HAP-1 (cell line): ENCODE measurements at regions not wholly inside any gene's neighbourhood (a gene's known extent, or its start where the extent isn't known, plus 50 kb on each side); places are given as distances from the start of the nearest gene placed in this dataset.

Experiments
- DNase-seq, 2 experiments: peaks; one replicate each; pipeline ENCODE4 v3.0.0-alpha.2; 2016 to 2020; ENCODE audit warnings: low spot score in 2 of 2
- H3K27me3 ChIP-seq: fragments of 250-450 bp; sonication (Bioruptor Pico); 2 replicates; pipeline ENCODE4 v1.5.1; 2020; ENCODE audit warnings: low read depth, mild to moderate bottlenecking, moderate library complexity
- H3K36me3 ChIP-seq: fragments of 250-450 bp; sonication (Bioruptor Pico); replicated peaks from 2 replicates; pipeline ENCODE4 v1.5.1; 2020; ENCODE audit warnings: mild to moderate bottlenecking
- H3K4me1 ChIP-seq: fragments of 250-450 bp; sonication (Bioruptor Pico); 2 replicates; pipeline ENCODE4 v1.5.1; 2020; ENCODE audit warnings: mild to moderate bottlenecking
- H3K4me3 ChIP-seq: fragments of 250-450 bp; sonication (Bioruptor Pico); 2 replicates; pipeline ENCODE4 v1.5.1; 2020; ENCODE audit warnings: mild to moderate bottlenecking, moderate library complexity
- H3K9me3 ChIP-seq: fragments of 250-450 bp; sonication (Bioruptor Pico); 2 replicates; pipeline ENCODE4 v1.5.1; 2020; ENCODE audit warnings: mild to moderate bottlenecking, moderate library complexity
- in situ Hi-C: fragments of 300-500 bp; cut with MboI; formaldehyde crosslinking; loops from 3 replicates; pipeline ENCODE4 v1.14.3; 2020; ENCODE audit warnings: low sequenced_read_pairs, inconsistent platforms, mixed read lengths

- no peak overlapping the region for H3K4me3 ChIP-seq
- H3K27me3 ChIP-seq, result no peaks in the 10 kb centered on the region
- H3K9me3 ChIP-seq, result no peaks in the 10 kb centered on the region
- in situ Hi-C loops, result no loop called here
- H3K36me3 ChIP-seq, result no peaks in the 10 kb centered on the region
- H3K4me1 ChIP-seq, result no peaks in the 10 kb centered on the region
- no peak for DNase-seq
These were observed 204.2 kb downstream of the DIPK2A start for GRCh38 chr3:144175644-144176425.

DNA sequence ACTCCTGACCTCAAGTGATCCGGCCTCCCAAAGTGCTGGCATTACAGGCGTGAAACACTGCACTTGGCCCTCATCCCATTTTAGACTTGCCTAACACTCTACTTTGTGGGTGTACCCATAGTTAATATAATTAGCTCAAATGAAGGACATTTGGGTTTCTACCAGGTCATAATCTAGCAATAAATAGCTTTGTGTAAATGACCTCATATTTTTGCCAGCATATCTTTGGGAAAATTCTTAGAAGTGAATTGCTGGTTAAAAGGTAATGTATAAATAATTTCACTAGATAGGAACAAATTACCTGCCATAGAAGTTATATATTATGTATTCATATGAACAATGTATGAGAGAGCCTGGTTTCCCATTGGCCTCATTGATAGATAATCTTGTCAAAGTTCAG, 206.0 kb downstream of the DIPK2A start:
- Histone ChIP-seq H3K27me3 (no peaks in the 10 kb centered on the region), H3K4me1 (no peaks in the 10 kb centered on the region), H3K9me3 (no peaks in the 10 kb centered on the region), H3K36me3 (no peaks in the 10 kb centered on the region), H3K4me3 (no peak overlapping the region)
- in situ Hi-C loops, result no loop called here
- no peak for DNase-seq

DNA sequence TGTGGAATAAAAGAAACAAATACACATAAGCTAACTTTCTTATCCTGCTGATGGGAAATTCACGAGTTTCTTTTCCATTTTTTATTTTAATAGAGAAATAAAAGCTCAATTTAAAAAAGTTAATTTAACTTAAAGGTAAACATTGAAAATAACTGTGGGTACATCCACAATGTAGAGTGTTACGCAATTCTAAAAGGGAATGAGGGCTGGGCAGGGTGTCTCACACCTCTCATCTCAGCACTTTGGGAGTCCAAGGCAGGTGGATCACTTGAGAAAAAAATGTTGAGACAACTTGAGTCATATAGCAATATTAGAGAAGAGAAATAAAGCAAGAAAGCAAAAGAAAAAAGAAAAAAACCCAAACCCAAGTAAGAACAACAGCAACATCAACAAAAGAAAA, 207.0 kb downstream of the DIPK2A start:
- no peaks in the 10 kb centered on the region for H3K9me3 ChIP-seq
- in situ Hi-C loops, result no loop called here
- no peak for DNase-seq
- H3K4me1 ChIP-seq, result no peaks in the 10 kb centered on the region
- H3K27me3 ChIP-seq, result no peaks in the 10 kb centered on the region
- H3K4me3 ChIP-seq, result no peak overlapping the region
- H3K36me3 ChIP-seq, result no peaks in the 10 kb centered on the region

DNA sequence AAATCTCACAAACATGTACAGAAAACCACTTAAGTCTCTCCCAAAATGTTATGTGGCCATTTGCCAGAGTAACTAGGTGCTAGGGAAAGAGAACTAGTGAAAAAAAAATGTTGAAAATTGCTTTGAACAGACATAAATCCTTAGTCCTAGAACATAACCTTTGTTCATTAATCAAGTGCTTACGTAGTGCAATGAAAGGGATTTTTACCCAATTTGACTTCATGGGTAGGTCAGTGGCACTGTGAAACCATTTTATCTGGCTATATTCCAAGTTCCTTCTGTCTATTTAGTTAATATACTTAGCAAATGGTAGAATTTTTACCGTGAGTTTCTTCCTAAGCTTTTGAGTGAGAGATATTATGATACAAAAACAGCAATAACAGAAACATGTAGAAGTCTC, 209.4 kb downstream of the DIPK2A start:
- no peak for DNase-seq
- Histone ChIP-seq H3K9me3 (no peaks in the 10 kb centered on the region), H3K4me1 (no peaks in the 10 kb centered on the region), H3K4me3 (no peak overlapping the region), H3K36me3 (no peaks in the 10 kb centered on the region), H3K27me3 (no peaks in the 10 kb centered on the region)
- in situ Hi-C loops, result no loop called here

- Histone ChIP-seq H3K36me3 (no peaks in the 10 kb centered on the region), H3K27me3 (no peaks in the 10 kb centered on the region), H3K4me1 (no peaks in the 10 kb centered on the region), H3K4me3 (no peak overlapping the region), H3K9me3 (no peaks in the 10 kb centered on the region)
- no peak for DNase-seq
- in situ Hi-C loops, result no loop called here
These were observed 210.9 kb downstream of the DIPK2A start for GRCh38 chr3:144182501-144182900.

GRCh38 chr3:144185276-144185675, 213.7 kb downstream of the DIPK2A start:
- Histone ChIP-seq H3K27me3 (no peaks in the 10 kb centered on the region), H3K4me1 (no peaks in the 10 kb centered on the region), H3K4me3 (no peak overlapping the region), H3K36me3 (no peaks in the 10 kb centered on the region), H3K9me3 (no peaks in the 10 kb centered on the region)
- DNase-seq, result no peak
- in situ Hi-C loops, result no loop called here

GRCh38 chr3:144187531-144188210, 216.0 kb downstream of the DIPK2A start:
- Histone ChIP-seq H3K36me3 (no peaks in the 10 kb centered on the region), H3K4me1 (no peaks in the 10 kb centered on the region), H3K27me3 (no peaks in the 10 kb centered on the region), H3K4me3 (no peak overlapping the region), H3K9me3 (no peaks in the 10 kb centered on the region)
- no peak for DNase-seq
- in situ Hi-C loops, result no loop called here

DNA sequence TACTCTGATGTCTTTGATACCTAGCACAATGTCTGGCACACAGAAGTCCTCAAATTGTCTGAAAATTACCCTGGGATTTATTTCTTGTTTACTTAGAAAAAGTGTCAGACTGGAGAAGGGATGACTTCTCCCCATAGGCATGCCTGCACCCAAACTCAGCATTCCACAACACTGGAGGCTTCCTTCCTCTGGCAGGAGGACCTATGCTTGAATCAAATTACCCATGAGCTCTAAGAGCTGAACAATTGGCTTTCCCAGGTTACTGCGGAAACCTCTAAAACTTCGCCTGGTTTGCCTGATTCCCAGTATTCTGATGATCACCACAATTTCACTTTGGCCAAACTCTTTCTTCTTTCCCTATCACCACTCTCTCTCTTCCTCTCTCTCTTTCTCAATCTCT, 217.4 kb downstream of the DIPK2A start:
- Histone ChIP-seq H3K4me1 (no peaks in the 10 kb centered on the region), H3K4me3 (no peak overlapping the region), H3K27me3 (no peaks in the 10 kb centered on the region), H3K36me3 (no peaks in the 10 kb centered on the region), H3K9me3 (no peaks in the 10 kb centered on the region)
- no peak for DNase-seq
- in situ Hi-C loops, result no loop called here

GRCh38 chr3:144197116-144197515, 225.5 kb downstream of the DIPK2A start:
- Histone ChIP-seq H3K36me3 (no peaks in the 10 kb centered on the region), H3K27me3 (no peaks in the 10 kb centered on the region), H3K4me3 (no peak overlapping the region), H3K4me1 (no peaks in the 10 kb centered on the region), H3K9me3 (no peaks in the 10 kb centered on the region)
- DNase-seq, result no peak
- in situ Hi-C loops, result no loop called here

DNA sequence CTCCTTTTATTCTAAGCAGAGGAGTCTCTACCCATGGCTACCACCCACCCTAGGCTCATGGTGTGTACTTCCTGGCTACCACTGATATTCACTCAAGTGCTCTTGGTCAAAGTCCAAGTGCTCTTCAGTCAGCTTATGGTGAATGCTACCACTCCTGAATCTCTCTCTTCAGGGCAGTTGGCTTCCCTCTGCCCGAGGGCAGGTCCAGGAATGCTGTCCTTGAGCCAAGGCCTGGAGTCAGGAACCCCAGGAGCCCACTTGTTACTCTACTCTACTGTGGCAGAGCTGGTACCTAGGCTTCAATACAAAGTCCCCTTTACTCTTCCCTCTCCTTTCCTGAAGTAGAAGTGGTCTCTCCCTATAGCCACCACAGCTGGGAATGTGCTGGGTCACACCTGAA, 226.0 kb downstream of the DIPK2A start:
- no peak overlapping the region for H3K4me3 ChIP-seq
- H3K36me3 ChIP-seq, result no peaks in the 10 kb centered on the region
- no peaks in the 10 kb centered on the region for H3K27me3 ChIP-seq
- DNase-seq, result no peak
- H3K4me1 ChIP-seq, result no peaks in the 10 kb centered on the region
- in situ Hi-C loops, result no loop called here
- H3K9me3 ChIP-seq, result no peaks in the 10 kb centered on the region

- H3K4me3 ChIP-seq, result no peak overlapping the region
- no peaks in the 10 kb centered on the region for H3K4me1 ChIP-seq
- H3K27me3 ChIP-seq, result no peaks in the 10 kb centered on the region
- H3K36me3 ChIP-seq, result no peaks in the 10 kb centered on the region
- no peaks in the 10 kb centered on the region for H3K9me3 ChIP-seq
- no peak for DNase-seq
- in situ Hi-C loops, result no loop called here
These were observed 228.4 kb downstream of the DIPK2A start for GRCh38 chr3:144200004-144200403.

GRCh38 chr3:144200466-144200865, 228.8 kb downstream of the DIPK2A start:
- in situ Hi-C loops, result no loop called here
- H3K4me1 ChIP-seq, result no peaks in the 10 kb centered on the region
- H3K9me3 ChIP-seq, result no peaks in the 10 kb centered on the region
- H3K27me3 ChIP-seq, result no peaks in the 10 kb centered on the region
- H3K4me3 ChIP-seq, result no peak overlapping the region
- no peaks in the 10 kb centered on the region for H3K36me3 ChIP-seq
- DNase-seq, result no peak

GRCh38 chr3:144221761-144222160, 250.1 kb downstream of the DIPK2A start:
- DNase-seq, result no peak
- no peaks in the 10 kb centered on the region for H3K27me3 ChIP-seq
- H3K9me3 ChIP-seq, result no peaks in the 10 kb centered on the region
- no peaks in the 10 kb centered on the region for H3K4me1 ChIP-seq
- H3K36me3 ChIP-seq, result no peaks in the 10 kb centered on the region
- in situ Hi-C loops, result no loop called here
- no peak overlapping the region for H3K4me3 ChIP-seq

DNA sequence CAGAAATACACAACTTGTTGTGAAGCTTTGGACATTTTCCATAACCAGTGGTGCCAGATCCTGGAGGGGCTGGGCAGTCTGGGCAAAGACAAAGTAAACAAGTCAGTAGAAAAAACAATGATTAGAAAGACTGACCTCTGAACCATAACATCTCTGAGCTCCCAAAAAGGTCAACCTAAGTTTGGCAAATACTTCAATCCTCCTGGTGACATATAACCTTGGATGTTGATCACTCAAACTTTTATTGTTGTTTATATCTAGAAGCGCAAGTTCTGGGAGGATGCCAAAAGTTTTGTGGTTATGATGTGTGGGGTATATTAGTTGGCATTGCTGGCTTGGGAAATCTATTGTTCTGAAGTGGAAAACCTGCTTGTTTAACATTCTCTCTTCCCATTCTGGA, 257.7 kb downstream of the DIPK2A start:
- no peaks in the 10 kb centered on the region for H3K4me1 ChIP-seq
- no peaks in the 10 kb centered on the region; the same call in 1 of the 2 replicates for H3K9me3 ChIP-seq
- H3K27me3 ChIP-seq, result no peaks in the 10 kb centered on the region
- no peak for DNase-seq
- no peak overlapping the region for H3K4me3 ChIP-seq
- in situ Hi-C loops, result no loop called here
- H3K36me3 ChIP-seq, result no peaks in the 10 kb centered on the region
